Right hindlimb (tissue), 1 donor: ENCODE measurements at regions not wholly inside any gene's neighbourhood (a gene's known extent, or its start where the extent isn't known, plus 50 kb on each side); places are given as distances from the start of the nearest gene placed in this dataset.
"Not testable (repeated sequence)": the region's sequence is repeated elsewhere in the genome, so short reads cannot be mapped to it uniquely, and the experiment has no call there.

Experiments
- DNase-seq: peaks from one replicate; pipeline ENCODE4 v3.0.0-alpha.2; 2018

DNA sequence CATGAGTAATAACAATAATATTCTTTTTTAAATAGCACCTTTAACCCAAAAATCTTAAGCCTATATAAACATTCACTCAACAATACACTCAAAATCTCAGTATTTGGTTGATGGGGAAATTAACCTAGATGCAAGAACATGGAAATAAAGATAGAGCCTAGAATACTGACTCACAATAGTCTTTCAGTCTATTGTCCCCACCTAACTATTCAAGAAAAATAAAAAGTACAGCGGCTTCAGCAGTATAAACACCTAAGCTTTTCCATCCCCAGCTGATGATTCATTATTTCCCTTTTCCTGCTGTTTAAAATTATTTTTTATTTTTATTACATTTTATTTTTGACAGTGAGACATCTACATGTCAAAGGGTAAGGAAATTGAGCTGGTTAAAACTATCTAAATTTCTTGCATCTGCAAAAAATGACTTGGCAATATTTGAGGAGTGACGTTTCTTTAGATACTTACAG, 201.4 kb downstream of the FZD1 start:
- no peak for DNase-seq

DNA sequence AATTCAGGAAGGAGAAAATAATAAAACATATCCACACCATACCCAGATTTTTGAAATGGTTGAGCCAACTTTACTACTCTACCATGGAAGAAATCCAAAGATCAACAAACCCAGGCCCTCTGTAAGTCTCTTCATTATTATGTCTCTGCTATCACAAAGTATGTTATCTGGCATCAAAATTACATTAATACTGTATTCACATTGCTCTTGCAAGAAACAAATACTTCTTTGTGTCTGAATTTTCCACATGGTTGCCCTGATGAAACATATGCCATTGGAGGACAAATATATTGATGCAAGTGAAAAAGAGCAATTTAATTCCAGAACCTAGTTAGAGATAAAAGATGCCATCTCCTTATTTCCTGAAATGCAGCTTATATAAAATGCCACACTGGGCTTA, 204.0 kb downstream of the FZD1 start:
- no peak for DNase-seq

DNA sequence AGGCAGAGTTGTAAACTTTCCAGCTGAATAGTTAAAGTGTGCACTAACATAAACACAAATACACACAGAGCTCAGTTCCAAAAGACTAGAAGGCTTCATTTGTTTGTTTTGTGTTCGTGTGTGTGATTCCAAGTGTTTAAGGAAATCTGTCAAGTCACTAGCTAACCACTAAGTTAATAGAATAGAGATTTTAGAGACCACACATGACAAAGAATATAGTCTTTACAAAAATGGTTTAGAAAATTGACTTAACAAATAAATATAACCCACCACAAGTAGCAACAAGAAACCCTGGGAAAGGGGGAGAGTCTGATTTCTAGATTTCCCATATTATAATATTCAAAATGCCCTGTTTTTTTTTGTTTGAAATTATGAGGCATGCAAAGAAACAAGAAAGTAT, 209.4 kb downstream of the FZD1 start:
- DNase-seq, result no peak

DNA sequence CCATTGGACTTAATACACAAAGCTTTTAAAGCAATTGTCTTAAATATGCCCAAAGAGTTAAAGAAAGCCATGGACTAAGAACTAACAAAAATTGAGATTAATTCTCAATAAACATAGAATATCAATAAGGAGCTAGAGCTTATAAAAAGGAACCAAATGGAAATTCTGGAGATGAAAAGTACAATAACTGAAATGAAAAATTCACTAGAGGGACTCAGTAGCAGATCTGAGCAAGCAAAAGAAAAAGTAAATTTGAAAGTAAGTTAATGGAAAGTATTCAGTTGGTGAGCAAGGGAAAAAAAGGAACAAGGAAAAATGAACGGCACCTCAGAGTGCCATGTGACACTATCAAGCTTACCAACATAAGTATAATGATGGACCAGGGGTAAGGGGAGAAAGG, 209.8 kb downstream of the FZD1 start:
- DNase-seq, result no peak

DNA sequence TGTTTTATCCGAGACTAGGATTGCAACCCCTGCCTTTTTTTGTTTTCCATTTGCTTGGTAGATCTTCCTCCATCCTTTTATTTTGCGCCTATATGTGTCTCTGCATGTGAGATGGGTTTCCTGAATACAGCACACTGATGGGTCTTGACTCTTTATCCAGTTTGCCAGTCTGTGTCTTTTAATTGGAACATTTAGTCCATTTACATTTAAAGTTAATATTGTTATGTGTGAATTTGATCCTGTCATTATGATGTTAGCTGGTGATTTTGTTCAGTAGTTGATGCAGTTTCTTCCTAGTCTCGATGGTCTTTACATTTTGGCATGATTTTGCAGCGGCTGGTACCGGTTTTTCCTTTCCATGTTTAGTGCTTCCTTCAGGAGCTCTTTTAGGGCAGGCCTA, 216.2 kb downstream of the FZD1 start:
- not testable (repeated sequence) for DNase-seq

DNA sequence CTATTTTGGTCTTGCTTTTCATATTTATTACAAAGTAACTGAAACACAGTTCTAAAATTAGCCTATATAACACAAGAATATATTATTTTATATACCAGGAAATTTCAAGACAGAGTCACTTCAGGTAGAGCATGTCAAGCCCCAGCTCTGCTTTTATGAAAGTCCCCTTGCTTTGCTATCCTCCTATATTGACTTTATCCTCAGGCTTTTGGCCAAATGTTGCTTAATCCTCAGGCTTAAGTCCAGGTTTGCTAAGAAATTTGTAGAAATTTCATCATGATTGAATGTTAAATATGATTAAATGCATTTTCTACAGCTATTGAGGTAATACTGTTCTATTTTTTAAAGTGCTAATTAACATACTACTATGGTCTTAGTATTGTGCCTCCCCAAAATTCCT, 227.6 kb downstream of the FZD1 start:
- DNase-seq, result no peak

DNA sequence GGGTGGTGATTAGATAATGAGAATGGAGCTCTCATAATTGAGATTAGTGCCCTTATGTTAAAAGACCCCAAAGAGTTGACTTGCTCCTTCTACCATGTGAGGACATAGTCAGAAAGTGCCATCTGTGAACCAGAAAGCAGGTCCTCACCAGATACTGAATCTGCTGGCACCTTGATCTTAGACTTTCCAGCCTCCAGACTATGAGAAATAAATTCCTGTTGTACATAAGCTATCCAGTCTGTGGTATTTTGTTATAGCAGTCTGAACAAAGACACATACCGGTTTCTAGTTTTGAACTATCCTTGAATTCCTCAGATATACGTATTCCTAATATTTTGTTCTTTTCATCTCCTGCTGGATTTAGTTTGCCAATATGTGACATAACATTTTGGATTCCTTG, 228.1 kb downstream of the FZD1 start:
- DNase-seq, result no peak

DNA sequence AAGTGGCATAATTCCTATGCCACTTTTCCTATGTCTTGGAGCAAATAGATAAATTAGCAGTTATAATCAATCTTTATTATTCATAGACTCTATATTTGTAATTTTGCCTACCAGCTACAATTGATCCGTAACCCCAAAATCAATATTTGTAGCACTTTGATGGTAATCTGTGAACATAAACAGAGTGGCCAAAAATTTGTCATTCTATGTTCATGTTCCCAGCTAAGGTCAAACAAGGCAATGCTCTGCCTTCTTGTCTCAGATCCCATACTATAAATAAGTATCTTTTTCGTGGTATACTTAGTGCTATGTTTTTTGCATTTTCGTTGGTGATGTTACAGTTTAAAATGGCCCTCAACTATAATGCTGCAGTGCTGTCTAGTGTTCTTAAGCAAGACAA, 228.5 kb downstream of the FZD1 start:
- no peak for DNase-seq

DNA sequence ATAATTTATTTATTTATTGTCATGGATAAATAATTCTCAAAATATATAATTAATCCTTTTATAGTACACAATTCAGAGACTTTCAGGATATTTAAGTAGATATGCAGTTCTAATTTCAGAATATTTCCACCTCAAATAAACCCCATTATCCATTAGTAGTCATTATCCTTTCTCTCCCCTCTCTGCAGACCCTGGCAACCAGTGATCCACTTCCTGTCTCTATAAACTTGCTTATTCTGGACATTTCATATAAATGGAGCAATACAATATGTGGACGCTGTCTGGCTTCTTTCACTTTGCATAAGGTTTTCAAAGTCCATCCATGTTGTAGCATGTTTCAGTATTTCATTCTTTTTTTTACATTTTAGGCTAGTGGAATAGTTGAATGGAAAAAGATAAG, 230.2 kb downstream of the FZD1 start:
- no peak for DNase-seq

DNA sequence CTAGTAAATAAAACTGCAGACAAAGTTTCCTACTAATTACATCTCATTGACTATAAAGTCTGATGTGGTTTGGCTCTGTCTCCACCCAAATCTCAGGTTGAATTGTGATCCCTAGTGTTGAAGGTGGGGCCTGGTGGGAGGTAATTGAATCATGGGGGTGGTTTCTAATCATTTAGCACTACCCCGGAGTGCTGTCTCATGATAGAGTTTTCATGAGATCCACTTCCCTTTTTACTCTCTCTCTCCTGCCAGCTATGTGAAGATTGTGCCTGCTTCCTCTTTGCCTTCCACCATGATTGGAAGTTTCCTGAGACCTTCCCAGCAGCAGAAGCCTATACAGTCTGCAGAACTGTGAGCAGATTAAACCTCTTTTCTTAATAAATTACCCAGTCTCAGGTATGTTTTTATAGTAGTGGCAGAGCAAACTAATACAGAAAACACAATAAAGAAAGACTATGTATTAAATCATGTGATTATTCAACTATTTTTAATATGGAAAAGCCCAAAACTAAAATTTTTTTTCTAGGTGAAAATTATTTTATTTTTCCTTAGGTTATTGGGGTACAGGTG, 232.1 kb downstream of the FZD1 start:
- DNase-seq, result no peak

DNA sequence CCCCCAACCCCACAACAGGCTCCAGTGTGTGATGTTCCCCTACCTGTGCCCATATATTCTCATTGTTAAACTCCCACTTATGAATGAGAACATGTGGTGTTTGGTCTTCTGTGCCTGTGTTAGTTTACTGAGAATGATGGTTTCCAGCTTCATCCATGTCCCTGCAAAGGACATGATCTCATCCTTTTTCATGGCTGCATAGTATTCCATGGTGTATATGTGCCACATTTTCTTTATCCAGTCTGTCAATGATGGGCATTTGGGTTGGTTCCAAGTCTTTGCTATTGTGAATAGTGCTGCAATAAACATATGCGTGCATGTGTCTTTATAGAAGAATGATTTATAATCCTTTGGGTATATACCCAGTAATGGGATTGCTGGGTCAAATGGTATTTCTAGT, 233.0 kb downstream of the FZD1 start:
- not testable (repeated sequence) for DNase-seq

DNA sequence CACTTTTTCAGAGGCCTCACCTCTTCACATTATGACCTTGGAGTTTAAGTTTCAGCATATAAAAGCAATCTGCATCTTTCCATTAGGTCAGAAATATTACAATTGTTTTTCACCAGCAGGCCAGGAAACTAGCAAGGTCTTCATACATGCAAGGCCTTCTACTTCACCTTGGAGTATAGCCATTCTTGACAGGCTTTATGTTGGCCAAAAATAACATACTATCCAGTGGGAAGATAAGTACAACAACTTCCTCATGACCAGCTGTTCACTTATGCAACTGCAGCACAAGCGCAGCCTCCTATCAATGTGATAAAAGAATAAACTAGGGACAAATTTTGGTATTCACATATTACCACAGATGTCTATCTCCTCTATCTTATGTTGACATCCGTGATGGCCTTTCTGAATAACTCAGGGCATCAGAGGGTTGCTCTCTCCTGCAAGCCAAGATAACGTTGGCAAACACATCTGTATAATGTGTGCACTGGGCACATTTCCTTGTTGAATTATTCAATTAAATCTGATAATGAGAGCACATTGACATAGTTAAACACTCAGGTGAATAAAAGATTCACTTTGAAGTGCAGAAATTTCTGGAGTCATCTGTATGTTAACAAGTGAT, 239.8 kb downstream of the FZD1 start:
- DNase-seq, result no peak

DNA sequence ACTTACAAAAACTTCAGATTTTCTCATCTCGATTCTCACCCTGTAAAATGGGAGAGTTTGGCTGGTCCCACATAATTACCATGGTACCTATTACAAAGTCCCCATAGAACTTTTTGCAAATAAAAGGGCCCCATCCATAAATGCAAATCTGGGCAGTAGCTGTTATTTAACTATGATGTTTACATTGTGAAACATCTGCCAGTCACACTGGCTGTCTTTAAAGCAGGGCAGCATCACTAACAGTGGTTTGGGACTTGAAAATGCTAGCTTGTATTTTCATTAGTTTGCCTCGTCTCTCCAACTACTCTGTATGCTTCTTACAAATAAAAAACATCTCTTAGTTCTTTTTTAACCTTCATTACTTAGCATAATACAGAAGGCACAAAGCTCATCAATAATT, 240.7 kb downstream of the FZD1 start:
- no peak for DNase-seq

DNA sequence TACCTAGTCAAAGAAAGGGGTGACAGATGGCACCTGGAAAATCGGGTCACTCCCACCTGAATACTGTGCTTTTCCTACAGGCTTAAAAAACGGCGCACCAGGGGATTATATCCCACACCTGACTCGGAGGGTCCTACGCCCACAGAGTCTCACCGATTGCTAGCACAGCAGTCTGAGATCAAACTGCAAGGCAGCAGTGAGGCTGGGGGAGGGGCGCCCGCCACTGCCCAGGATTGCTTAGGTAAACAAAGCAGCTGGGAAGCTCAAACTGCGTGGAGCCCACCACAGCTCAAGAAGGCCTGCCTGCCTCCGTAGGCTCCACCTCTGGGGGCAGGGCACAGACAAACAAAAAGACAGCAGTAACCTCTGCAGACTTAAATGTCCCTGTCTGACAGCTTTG, 242.7 kb downstream of the FZD1 start:
- not testable (repeated sequence) for DNase-seq

DNA sequence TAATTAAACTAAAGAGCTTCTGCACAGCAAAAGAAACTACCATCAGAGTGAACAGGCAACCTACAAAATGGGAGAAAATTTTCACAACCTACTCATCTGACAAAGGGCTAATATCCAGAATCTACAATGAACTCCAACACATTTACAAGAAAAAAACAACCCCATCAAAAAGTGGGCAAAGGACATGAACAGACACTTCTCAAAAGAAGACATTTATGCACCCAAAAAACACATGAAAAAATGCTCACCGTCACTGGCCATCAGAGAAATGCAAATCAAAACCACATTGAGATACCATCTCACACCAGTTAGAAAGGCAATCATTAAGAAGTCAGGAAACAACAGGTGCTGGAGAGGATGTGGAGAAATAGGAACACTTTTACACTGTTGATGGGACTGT, 247.6 kb downstream of the FZD1 start:
- DNase-seq, result not testable (repeated sequence)

DNA sequence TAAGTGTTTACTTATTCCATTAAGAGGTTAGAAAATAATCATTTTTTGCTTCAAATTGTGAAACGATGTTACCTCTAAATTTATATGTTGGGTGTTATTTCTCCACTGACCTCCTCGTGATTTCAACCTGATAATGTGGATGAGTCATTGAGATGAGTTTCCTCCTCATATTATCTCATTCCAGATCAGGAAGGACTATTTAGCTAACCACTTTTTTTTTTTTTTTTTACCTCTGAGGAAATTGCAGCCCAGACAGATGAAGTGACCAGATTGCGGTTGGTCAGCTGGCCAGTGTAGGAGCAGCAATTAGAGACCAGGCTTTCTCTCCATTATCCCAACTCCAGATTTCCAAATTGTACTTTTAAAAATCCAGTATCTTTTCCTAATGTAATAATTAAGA, 248.7 kb downstream of the FZD1 start:
- DNase-seq, result no peak

DNA sequence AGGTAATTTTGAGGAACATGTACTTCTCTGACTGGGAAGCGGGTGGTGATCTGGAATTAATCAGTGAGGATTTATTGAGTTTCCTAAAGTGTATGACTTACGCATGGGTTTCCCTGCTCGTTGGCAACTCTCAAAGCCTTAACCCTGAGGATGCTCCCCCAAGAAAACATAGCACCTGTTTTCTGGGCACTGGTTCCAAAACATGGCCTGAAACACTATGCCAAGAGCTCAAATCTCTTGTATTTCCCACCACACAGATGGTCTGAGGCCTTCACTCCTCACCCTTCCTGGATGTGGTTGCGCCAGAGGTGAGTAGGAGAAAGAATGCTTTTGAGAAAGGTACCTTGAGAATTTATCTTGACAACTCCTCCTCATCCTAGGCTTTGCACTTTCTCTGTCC, 250.4 kb downstream of the FZD1 start:
- DNase-seq, result no peak

DNA sequence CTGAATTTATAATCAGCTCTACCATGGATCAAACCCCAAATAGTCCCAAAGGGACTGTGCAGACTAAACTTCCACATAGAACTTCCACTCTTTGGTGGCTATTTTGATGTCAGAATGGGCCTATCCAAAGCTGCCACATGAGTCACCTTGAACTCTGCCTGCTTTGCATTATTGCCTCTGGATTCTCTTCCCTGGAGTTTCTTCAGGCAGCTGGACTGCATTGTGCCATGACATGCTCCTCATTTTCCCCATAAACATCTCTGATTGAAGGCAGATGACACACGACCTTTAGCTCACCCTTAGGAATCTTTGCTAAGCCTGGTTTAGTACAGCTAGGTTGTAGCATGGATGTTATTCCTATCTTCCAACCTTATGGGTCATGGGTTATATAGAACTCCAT, 251.7 kb downstream of the FZD1 start:
- no peak for DNase-seq

DNA sequence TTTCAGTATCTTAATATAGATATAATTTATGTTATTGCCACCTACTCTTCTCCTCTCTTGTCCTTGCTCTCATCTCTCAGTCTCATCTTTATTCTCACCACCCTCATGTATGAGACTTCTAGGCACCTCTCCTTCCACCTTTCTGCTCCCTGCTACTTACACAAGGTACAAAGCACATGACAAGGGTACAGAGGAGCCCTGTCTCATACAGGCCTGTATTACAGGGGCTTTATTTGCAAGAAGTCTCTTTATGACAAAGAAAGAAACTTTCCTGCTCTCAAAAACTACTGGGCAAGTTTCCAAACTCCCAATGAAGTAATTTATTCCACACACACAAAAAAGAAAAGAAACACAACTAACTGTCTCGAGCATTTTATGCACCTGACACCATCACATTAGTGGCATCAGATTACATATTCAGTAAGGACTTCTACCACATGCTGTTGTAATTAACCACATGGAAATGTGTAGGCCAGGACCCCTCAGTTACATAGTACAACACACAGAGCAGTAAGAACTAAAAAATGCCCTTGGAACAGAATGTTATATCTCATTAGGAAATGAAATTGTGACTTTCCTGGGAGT, 253.1 kb downstream of the FZD1 start:
- DNase-seq, result no peak

DNA sequence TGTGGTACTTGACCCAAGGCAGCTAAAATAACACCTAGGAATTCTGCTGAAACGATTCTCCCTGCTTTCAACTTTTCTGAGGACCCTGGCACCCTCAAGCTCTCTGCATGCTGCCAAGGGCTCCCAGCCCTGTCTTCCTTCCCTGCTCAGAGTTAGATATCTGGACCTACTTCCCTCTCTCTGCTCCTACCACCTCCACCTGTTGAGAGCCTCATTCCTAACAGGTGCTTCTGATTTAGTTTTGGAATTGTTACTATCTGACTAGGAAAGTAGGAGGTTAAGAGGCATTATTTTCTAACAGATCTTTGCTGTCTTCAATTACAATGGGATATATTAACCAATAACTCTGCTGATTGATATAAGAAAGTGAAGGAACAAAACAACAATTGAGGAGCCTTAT, 253.8 kb downstream of the FZD1 start:
- no peak for DNase-seq

DNA sequence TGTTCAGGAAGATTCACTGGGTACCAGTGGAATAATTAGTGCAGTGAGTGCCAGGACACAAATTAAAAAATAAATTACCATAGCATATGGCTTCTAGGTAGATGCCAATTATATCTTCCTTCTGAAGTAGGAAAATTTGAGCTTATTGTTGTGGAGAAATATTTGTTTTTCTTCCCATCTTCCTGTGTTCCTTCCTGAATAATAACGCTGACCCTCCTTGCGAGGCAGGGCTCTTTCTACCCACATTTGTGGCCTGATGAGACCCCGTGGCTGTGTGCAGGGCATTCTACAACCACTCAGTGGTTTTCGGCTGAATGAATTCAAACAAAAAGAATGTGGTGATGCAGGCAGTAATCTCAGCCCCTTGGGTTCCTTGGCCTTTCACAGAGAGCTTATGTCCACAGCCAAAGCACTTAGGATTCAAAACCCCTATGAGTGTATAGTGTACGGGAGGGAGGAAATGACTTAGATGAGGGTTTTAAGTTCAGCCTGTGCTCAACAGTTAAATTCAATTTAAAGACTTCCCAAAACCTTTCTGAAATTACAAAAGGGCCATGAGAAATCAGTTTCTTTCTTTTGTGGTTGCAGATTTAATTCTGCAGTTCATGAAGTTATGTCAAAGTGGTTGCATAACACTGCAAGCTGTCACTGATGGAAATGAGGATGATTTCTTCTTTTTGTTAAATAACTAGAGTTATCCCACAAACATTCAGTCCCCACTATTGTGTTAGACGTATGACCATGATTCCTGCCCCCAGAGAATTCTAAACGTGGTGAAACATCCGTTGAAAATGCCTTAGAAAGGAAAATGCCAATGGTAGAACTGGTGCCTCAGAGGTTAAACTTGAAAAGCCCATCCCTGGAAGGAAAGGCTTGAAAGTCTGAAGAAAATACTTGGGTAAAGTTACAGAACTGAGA, 255.3 kb downstream of the FZD1 start:
- no peak for DNase-seq

DNA sequence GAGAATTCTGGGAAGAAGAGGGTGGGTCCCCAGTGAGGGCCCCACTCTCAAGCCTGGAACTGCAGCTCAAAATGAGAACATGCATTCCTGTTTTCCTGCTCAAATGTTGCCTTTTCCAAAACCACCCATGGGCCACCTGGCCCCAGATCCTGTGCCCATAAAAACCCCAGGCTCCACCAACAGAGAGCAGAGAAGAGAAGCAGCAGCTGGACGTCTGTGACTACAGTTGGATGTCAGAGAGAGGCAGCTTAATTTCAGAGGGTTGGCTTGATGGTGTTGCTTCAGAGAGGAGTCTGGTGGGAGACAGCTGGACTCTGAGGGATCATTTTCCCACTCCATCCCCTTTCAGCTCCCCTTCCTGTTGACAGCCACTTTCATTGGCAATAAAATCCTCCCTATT, 256.4 kb downstream of the FZD1 start:
- no peak for DNase-seq

DNA sequence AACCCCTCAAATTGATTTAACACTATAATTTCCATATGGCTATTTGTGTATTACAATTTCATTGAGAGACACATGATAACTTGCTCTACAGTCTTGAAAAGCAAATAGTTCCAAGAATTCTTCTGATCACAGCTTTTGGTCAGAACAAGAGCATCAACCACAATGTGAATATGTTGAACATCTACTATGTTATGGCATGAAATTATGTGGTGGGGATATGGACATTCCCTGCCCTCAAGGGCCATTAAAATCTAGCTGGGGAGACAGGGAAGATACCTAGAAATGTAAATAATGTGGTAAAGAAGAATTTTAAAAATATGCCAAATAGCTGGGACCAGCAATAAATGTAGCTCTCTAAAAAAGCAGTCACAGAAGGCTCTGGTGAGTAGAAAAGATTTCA, 262.2 kb downstream of the FZD1 start:
- no peak for DNase-seq

DNA sequence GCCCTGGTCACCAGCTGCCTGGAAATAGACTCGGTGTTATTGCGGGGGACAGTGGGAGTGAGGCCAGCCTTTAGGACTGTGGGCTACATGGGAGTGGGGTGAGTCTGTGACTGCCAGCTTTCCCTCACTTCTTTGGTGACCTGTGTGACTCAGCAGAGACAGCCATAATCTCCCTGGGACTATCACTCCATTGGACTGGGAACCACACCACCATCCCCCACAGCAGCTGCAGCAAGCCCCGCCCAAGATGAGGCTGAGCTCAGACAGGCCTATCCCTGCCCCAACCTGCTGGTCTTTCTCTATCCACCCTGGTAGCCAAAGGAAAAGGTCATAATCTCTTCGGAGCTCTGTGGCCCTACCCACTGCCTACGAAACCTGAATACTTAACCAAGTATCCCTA, 263.2 kb downstream of the FZD1 start:
- DNase-seq, result no peak
